Stimulated activated CD8-positive, alpha-beta memory T cell treated with anti-CD3 and anti-CD28 coated beads, Interleukin-7, amount 100 ng/mL, for 48 hours (primary cell): ENCODE measurements at regions not wholly inside any gene's neighbourhood (a gene's known extent, or its start where the extent isn't known, plus 50 kb on each side); places are given as distances from the start of the nearest gene placed in this dataset.

Experiments used
- DNase-seq, 2 donors: peaks; one replicate each; pipeline ENCODE4 v3.0.0-alpha.2; 2020; ENCODE audit warnings: low read depth in 1 of 2; ENCODE audit errors: extremely low read depth in 1 of 2

- DNase-seq = no peak
Measured at GRCh38 chrX:109312757-109313156, 169.1 kb downstream of the GUCY2F start.

GRCh38 chrX:109310031-109310430, 171.9 kb downstream of the GUCY2F start:
- no peak for DNase-seq

DNA sequence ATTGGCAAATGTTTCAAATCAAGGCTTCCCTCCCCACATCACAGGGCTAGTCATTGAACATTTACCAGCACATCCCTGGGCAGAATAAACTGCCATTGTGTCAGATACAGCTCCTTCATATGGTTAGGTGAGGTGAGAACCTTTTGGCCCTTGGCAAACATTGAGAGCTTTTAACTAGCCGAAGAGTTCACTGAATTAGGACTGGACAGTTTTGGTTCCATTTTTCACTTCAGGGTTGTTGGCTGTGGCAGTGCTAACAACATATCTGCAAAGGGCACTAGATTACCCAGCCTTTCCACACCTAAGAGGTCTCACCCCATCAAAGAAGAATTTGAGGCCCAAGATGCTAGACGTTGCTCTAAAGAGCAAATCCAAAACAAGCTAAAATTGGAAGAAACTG, 180.7 kb downstream of the GUCY2F start:
- no peak for DNase-seq

DNA sequence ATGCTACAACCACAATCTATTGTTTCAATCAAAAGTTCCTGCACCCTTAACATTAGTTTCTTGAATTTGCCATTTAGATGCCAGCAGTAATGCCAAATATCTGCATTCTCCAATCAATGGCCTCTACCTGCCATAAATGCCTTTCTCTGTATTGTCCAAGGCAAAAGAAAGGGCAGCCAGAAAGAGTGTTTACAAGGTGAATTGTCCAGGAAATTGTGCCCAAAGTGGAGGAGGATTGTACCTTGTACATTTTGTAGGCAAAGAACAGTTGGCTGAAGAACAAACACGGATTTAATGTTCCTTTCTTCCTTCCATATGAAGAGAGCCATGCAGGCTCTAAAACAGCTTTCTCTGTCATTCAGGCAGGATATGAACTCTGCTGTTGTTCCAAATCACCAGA, 181.5 kb downstream of the GUCY2F start:
- DNase-seq = no peak

DNA sequence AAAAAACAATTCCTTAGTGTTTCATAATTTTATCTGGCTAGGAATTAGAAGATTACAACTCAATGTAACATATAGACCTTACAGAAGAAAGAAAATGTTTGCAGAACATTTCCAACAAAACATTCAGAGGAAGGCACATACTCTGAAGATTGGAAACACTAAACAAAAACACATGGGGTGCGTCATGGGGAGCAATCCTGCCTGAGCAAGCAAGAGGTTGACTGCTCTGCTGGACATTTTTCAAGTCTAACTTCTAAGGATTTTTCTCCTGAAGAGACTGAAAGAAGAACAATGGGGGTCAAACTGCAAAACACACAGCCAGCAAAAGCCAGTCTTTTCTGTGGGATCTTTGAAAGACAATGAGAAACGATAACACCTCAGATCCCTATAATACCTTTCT, 182.8 kb downstream of the GUCY2F start:
- no peak for DNase-seq

DNA sequence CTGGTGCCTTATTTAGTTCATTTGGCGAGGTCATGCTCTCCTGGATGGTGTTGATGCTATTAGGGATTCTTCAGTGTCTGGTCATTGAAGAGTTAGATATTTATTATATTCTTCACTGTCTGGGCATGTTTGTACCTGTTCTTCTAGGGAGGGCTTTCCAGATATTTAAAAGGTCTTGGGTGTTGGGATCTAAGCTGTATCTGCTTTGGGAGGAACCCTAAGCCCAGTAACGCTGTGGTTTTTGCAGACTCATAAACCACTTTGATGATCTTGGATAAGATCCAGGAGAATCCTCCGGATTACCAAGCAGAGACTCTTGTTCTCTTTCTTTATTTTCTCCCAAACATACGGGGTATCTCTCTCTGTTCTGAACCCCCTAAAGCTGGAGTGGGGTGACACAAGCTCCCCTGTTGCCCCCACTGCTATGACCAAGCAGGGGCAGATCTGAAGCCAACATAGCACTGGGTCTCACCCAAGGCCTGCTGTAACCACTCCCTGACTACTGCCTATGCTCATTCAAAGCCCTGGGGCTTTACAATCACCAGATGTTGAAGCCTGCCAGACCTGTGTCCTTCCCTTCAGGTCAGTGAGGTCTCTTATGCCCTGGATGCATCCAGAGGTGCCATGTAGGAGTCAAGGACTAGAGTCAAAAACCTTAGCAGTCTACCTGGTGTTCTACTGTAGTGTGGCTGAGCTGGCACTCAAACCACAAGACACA, 187.6 kb downstream of the GUCY2F start:
- no peak for DNase-seq

- no peak for DNase-seq
Measured at GRCh38 chrX:109283870-109284269, 198.0 kb downstream of the GUCY2F start.

- no peak for DNase-seq
Measured at GRCh38 chrX:109281483-109282275, 200.2 kb downstream of the GUCY2F start.

DNA sequence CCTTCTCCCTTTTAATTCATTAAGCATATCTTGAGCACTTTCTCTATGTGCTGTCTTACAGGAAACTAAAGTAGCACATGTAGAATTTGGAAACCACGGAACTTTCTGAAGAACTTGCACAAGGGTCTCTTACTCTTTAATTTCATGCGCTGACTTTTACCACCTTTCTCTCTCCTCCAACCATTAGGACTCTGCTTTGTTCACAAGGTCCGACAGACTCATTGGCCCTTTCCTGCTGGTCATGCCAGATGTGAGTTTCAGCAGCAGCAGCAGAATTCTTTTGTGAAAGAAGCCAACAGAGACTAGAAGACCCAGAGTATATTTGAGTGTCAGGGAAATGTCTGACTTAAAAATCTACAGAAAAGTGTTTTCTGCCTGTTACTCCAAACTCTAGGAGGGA, 207.1 kb downstream of the GUCY2F start:
- DNase-seq = no peak

GRCh38 chrX:109270580-109271484, 211.1 kb downstream of the GUCY2F start:
- DNase-seq = peak in 1 of 2 donors; percentile 21

GRCh38 chrX:109268340-109268739, 213.5 kb downstream of the GUCY2F start:
- DNase-seq = no peak

DNA sequence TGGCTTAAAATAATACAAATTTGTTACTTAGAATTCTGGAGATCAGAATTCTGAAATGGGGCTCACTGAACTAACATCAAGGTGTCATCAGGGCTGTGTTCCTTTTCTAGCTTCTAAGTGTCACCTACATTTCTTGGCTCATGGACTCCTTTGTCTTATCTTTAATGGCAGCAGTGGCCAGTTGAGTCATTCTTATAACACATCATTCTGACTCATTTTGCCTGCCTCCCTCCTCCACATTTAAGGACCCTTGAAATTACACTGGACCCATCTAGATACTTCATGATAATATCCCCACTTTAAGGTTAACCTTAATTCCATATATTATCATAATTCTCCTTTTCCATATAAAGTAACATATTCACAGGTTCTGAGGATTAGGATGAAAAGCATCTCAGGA, 215.9 kb downstream of the GUCY2F start:
- no peak for DNase-seq

DNA sequence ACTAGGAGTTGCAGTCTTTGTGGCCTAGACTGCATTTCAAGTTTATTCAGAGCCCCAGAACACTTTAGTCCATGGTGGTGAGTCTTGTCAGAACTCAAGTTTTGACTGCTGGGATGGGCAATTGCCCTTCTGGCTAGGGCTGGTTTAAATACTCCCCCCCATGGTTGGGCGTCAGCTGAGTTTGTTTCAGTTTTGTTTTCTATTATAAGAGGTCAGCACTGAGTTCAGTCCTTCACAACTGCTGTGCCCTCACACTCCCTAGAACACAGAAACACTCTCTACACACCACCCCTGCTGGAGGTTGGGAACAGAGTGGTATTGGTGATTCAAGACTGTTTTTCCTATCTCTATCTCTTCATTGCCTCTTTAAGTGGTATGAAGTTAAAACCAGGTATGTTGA, 217.0 kb downstream of the GUCY2F start:
- no peak for DNase-seq

GRCh38 chrX:109261279-109261678, 220.6 kb downstream of the GUCY2F start:
- no peak for DNase-seq

DNA sequence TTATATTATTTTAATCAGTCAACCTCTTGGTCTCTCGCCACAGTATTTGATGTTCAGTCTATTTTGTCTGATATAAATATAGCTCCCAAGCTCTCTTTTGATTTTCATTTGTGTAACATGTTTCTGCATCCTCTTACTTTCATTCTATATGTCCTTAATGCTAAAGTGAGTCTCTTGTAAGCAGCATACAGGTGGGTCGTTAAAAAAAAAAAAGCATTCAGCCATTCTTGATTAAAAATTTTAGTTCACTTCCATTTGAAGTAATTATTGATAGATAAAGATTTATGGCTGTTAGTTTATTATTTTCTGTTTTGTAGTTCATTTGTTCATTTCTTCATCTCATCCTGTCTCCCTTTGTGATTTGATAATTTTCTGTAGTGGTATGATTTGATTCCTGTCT, 229.1 kb downstream of the GUCY2F start:
- no peak for DNase-seq

DNA sequence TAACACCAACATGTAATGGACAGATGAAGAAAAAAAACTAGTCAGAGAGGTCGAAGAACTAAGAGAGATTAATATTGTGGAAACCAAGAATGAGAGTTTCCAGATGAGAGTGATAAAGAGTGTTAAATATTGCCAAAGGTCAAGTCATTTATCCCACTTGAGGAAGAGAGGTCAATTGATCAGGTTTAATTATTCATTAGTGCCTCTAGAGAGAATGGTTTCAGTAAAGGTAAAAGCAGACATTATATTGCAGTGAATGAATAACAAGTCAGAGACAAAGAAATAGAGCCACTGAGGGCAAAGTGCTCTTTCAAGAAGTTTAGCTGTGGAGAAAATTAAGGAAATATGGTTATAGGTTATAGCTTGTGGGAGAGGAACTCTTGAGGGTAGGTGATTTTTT, 263.1 kb downstream of the GUCY2F start:
- DNase-seq = no peak

DNA sequence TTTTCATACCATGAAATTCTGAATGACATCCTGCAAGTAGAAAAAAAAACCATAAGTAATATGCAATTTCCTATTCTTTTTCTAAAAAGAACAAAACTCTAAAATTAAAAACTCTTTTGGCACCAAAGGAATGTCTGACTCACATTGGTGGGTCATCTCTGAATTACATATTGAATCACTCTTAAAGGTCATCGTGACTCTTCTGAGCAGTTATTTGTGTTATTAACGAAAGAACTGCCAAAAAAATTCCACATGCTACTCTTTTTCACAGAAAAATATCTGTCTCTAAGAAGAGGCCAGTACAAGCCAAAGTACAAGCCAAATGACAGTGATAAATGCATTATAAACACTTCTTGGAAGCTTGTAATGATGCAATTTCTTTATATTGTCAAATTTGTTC, 282.2 kb downstream of the GUCY2F start:
- no peak for DNase-seq

GRCh38 chrX:109190542-109190941, 291.3 kb downstream of the GUCY2F start:
- no peak for DNase-seq

DNA sequence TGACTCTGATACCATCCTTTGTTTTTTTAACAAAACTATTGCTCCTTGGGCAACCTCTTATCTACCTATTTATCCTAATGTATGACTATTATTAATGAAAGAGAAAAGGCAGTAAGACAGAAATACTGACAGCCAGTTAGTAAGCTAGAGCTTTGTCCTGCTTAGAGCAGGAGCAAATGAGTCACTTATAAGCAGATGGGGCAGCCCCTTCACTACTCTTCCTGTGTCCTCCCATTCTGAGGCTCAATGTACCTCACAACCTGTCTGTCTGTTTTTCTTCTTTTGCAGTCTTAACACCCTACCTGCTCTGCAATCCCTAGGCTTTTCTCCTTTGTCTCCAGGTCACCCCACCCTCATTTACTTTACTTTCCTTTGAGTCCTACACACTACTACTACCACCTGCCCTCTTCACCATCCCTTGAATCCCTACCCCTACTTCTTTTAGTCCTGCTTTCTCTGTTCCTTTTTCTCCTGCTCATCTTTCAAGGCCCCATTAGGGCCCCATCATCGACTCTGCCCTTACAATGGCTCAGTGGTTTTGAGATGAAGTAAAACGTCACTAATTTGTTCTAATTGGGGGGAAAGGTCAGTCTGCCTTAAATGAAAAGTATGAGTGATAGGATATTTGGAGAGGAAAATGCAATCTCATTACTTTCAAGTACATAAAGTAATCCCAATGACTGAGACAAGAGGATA, 294.3 kb downstream of the GUCY2F start:
- no peak for DNase-seq

DNA sequence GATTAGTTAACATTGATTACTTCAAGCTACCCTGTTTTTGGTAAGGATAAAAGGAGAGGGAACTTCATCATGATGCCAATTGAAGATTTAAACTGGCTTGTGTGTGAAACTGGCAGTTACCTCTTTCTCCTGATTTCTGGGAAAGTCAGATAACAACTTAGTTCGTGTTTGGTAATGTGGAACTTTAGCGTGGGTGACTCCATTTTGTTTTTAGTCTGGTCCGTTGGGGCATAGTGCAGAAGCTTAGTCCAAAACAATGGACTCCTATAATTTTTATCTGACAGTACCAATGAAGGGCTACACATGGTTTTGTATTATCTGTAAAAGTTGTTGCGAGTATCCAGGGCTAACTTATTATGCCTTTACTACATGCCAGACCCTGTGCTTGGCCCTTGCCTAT, 294.9 kb downstream of the GUCY2F start:
- DNase-seq = no peak
